GM23248 (cell line): ENCODE measurements at regions not wholly inside any gene's neighbourhood (a gene's known extent, or its start where the extent isn't known, plus 50 kb on each side); places are given as distances from the start of the nearest gene placed in this dataset.

ENCODE experiments used
- DNase-seq: peaks from one replicate; pipeline ENCODE4 v3.0.0-alpha.2; 2015
- H2AFZ ChIP-seq: fragments of 200-600 bp; sonication (generic); 2 replicates; pipeline ENCODE4 v1.6.1; 2016; ENCODE audit warnings: antibody characterized with exemption
- H3F3A ChIP-seq: fragments of 200-600 bp; sonication (generic); 2 replicates; pipeline ENCODE4 v1.6.1; 2016; ENCODE audit warnings: mild to moderate bottlenecking, antibody characterized with exemption, mixed run types; ENCODE audit not compliant: insufficient read depth
- H3K27ac ChIP-seq: fragments of 200-600 bp; sonication (generic); 2 replicates; pipeline ENCODE4 v1.5.1; 2016; ENCODE audit warnings: mild to moderate bottlenecking
- H3K27me3 ChIP-seq: fragments of 200-600 bp; sonication (generic); replicated peaks from 2 replicates; pipeline ENCODE4 v1.6.1; 2016; ENCODE audit warnings: mild to moderate bottlenecking; ENCODE audit not compliant: insufficient read depth
- H3K36me3 ChIP-seq: fragments of 200-600 bp; sonication (generic); 2 replicates; pipeline ENCODE4 v1.6.1; 2016; ENCODE audit warnings: low read depth, mild to moderate bottlenecking
- H3K4me1 ChIP-seq: fragments of 200-600 bp; sonication (generic); 2 replicates; pipeline ENCODE4 v1.6.1; 2016; ENCODE audit warnings: mild to moderate bottlenecking; ENCODE audit not compliant: insufficient read depth
- H3K4me2 ChIP-seq: fragments of 200-600 bp; sonication (generic); one replicate; pipeline ENCODE4 v1.6.1; 2016; ENCODE audit warnings: mild to moderate bottlenecking; ENCODE audit not compliant: unreplicated experiment
- H3K4me3 ChIP-seq: fragments of 200-600 bp; sonication (generic); 2 replicates; pipeline ENCODE4 v1.5.1; 2016; ENCODE audit warnings: mild to moderate bottlenecking
- H3K79me2 ChIP-seq: fragments of 200-600 bp; sonication (generic); 2 replicates; pipeline ENCODE4 v1.6.1; 2016; ENCODE audit warnings: mild to moderate bottlenecking; ENCODE audit not compliant: insufficient read depth
- H3K9ac ChIP-seq: fragments of 200-600 bp; sonication (generic); 2 replicates; pipeline ENCODE4 v1.6.1; 2016; ENCODE audit warnings: mild to moderate bottlenecking
- H3K9me2 ChIP-seq: fragments of 200-600 bp; sonication (generic); 2 replicates; pipeline ENCODE4 v1.6.1; 2016; ENCODE audit warnings: mixed run types, mild to moderate bottlenecking, moderate library complexity; ENCODE audit not compliant: insufficient read depth
- H3K9me3 ChIP-seq: fragments of 200-600 bp; sonication (generic); one replicate; pipeline ENCODE4 v1.6.1; 2017; ENCODE audit warnings: low read depth
- H4K20me1 ChIP-seq: fragments of 200-600 bp; sonication (generic); 2 replicates; pipeline ENCODE4 v1.6.0; 2016; ENCODE audit not compliant: insufficient read depth
- EZH2 ChIP-seq: fragments of 200-600 bp; sonication (generic); IDR thresholded peaks from 2 replicates; pipeline ENCODE4 v1.6.1; 2018; ENCODE audit warnings: antibody characterized with exemption, mild to moderate bottlenecking; ENCODE audit not compliant: insufficient read depth, poor library complexity, severe bottlenecking
- EZH2phosphoT487 ChIP-seq: fragments of 200-600 bp; sonication (generic); IDR thresholded peaks from 2 replicates; pipeline ENCODE4 v1.6.1; 2018; ENCODE audit warnings: antibody characterized with exemption, moderate library complexity, mild to moderate bottlenecking, low read depth; ENCODE audit not compliant: insufficient read depth
- WGBS, 2 experiments: methylation state at CpG; one replicate each; pipeline ENCODE4 v1.1.6; 2015 to 2017; ENCODE audit warnings: low lambda C conversion rate in 2 of 2, low coverage in 1 of 2; ENCODE audit errors: missing lambda C conversion rate in 2 of 2; 5-methylcytosine and 5-hydroxymethylcytosine counted together
- in situ Hi-C: fragments of 300-500 bp; cut with MboI; formaldehyde crosslinking; loops from 2 replicates; pipeline ENCODE4 v1.15.0; 2020

DNA sequence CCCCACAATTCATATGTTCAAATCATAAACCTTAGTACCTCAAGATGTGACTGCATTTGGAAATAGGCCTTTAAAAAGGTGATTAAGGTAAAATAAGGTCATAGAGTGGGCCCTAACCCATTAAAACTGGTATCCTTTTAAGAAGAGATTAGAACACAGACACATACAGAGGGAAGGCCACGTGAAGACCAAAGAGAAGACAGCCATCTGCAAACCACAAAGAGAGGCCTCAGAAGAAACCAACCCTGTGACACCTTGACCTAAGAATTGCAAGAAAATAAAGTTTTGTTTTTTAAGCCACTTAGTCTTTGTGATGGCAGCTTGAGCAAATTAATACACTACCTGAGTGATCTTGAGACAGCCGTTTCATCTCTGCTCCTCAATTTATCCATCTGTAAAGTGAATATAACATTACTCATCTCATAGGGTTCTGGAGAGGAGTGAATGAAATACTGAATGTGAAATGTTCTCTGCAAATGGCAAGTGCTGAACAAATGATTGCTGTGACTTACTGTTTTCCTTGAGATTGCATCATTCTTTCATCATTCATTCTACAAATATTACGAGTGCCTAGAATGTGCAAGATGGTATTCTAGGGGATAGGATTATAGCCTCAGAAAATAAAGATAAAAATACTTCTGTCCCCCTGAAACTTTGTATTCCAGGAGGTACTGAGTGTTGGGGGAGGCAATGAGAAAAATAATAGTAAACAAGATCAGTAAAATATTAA, 222.0 kb upstream of the CDH13 start:
- H3F3A ChIP-seq: no peaks in the 10 kb centered on the region
- no peaks in the 10 kb centered on the region for H3K9me3 ChIP-seq
- 26 to 35% methylated on average over 3 of the region's 3 CpGs for WGBS, 2 experiments
- H2AFZ ChIP-seq: no peak overlapping the region
- no peak overlapping the region for H3K4me3 ChIP-seq
- TF ChIP-seq EZH2phosphoT487 (no peak), EZH2 (no peak)
- no peak overlapping the region for H3K4me2 ChIP-seq
- no peak overlapping the region for H3K27ac ChIP-seq
- H4K20me1 ChIP-seq: no peaks in the 10 kb centered on the region
- no peak for DNase-seq
- H3K27me3 ChIP-seq: peaks cover 12% of the 10 kb centered on the region; the same call in 1 of the 2 replicates
- H3K9ac ChIP-seq: no peak overlapping the region
- no peaks in the 10 kb centered on the region for H3K36me3 ChIP-seq
- H3K79me2 ChIP-seq: no peaks in the 10 kb centered on the region
- no peaks in the 10 kb centered on the region for H3K4me1 ChIP-seq
- in situ Hi-C loops: no loop called here
- H3K9me2 ChIP-seq: no peaks in the 10 kb centered on the region

DNA sequence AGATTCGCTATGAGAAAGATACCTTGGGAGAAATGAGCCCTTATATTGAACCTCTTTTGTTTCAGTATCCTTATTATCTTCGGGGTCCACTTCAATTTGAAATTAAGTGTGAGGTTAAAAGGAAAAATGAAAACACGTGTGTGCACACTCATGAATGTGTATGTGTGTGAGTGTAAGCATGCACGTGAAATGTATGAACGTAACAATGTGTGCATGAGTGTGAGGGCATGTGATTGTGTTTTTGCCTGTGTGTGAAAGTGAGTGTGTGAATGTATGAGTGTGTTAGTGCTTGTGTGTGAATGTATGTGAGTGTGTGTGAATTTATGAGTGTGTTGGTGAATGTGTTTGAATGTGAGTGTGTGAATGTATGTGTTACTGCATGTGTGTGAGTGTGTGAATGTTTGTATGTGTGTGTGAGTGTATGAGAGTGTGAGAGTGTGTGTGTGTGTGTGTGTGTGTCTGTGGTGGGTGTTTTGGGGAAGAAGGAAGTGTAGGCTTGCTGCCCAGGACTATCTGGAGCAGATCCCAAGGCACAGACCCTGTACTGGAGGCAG, 224.0 kb upstream of the CDH13 start:
- Histone ChIP-seq H3K9me3 (no peaks in the 10 kb centered on the region), H3K36me3 (no peaks in the 10 kb centered on the region), H3K4me1 (no peaks in the 10 kb centered on the region), H3K27ac (no peak overlapping the region), H3K79me2 (no peaks in the 10 kb centered on the region), H3F3A (no peaks in the 10 kb centered on the region), H2AFZ (no peak overlapping the region), H3K4me3 (no peak overlapping the region), H3K4me2 (no peak overlapping the region), H3K27me3 (peaks cover 12% of the 10 kb centered on the region; the same call in 1 of the 2 replicates), H3K9me2 (no peaks in the 10 kb centered on the region), H4K20me1 (no peaks in the 10 kb centered on the region), H3K9ac (no peak overlapping the region)
- no peak for DNase-seq
- in situ Hi-C loops: no loop called here
- TF ChIP-seq EZH2 (no peak), EZH2phosphoT487 (no peak)
- 24 to 27% methylated on average over 5 of the region's 5 CpGs for WGBS, 2 experiments

DNA sequence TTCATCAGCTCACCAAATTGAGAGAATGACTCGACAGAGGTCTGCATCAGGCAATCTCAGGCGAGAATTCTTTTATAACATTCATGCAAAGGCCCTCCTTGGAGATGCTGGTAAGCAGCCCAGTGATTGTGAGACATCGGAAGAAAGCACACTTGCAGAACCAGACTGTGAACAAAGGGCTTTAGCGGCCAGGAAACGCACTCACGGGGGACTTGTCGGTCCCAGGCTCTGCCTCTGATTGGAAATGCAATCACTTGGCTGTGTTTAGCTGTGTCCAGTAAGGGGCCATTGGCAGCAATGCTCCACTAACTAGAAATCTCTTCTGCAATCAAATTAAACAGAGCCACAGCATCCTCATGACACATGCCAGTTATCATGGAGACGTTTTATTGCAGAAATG, 226.7 kb upstream of the CDH13 start:
- Histone ChIP-seq H3K4me3 (no peak overlapping the region), H3K9me3 (no peaks in the 10 kb centered on the region), H3K9me2 (no peaks in the 10 kb centered on the region), H3K36me3 (no peaks in the 10 kb centered on the region), H2AFZ (no peak overlapping the region), H3K9ac (no peak overlapping the region), H4K20me1 (no peaks in the 10 kb centered on the region), H3K27ac (no peak overlapping the region), H3K79me2 (no peaks in the 10 kb centered on the region), H3K27me3 (no peaks in the 10 kb centered on the region), H3F3A (no peaks in the 10 kb centered on the region), H3K4me2 (no peak overlapping the region), H3K4me1 (no peaks in the 10 kb centered on the region)
- 22 to 23% methylated on average over 8 of the region's 8 CpGs for WGBS, 2 experiments
- in situ Hi-C loops: no loop called here
- DNase-seq: no peak
- TF ChIP-seq EZH2: no peak
- TF ChIP-seq EZH2phosphoT487: no peak

DNA sequence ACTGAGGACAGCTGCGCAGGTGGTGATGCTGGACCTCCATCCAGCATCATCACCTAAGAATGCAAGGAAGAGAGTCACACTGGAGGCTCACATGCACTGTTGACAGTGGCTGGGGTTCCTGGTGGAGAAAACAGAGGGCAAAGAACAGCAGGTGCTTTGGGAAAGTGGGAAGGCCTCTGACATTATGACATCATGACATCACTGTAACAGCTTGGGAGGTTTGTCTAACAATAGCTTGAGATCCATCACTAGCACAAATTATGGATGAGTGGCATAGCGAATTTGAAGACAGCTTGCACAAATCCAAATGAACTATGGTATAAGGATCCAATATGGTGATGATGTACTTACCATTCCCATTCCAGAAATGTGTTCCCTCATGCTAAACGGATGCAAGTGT, 226.5 kb upstream of the MPHOSPH6 start:
- 42 to 44% methylated on average over 3 of the region's 3 CpGs for WGBS, 2 experiments
- no peaks in the 10 kb centered on the region for H3K27me3 ChIP-seq

More for the DNA sequence above, 226.5 kb upstream of the MPHOSPH6 start:
- no peak overlapping the region for H3K9ac ChIP-seq
- H2AFZ ChIP-seq: no peak overlapping the region
- no peaks in the 10 kb centered on the region for H3K9me2 ChIP-seq
- H3K9me3 ChIP-seq: no peaks in the 10 kb centered on the region
- H3K4me3 ChIP-seq: no peak overlapping the region
- DNase-seq: no peak
- TF ChIP-seq EZH2 (no peak), EZH2phosphoT487 (no peak)
- no peaks in the 10 kb centered on the region for H3F3A ChIP-seq
- H3K4me1 ChIP-seq: no peaks in the 10 kb centered on the region
- in situ Hi-C loops: no loop called here
- no peaks in the 10 kb centered on the region for H3K36me3 ChIP-seq
- H3K27ac ChIP-seq: no peak overlapping the region
- H3K4me2 ChIP-seq: no peak overlapping the region
- H4K20me1 ChIP-seq: no peaks in the 10 kb centered on the region
- H3K79me2 ChIP-seq: no peaks in the 10 kb centered on the region
